ENCODE measurements at regions not wholly inside any gene's neighbourhood (a gene's known extent, or its start where the extent isn't known, plus 50 kb on each side); places are given as distances from the start of the nearest gene placed in this dataset.
"Not testable (repeated sequence)": the region's sequence is repeated elsewhere in the genome, so short reads cannot be mapped to it uniquely, and the experiment has no call there.

- not testable (repeated sequence) for TF ChIP-seq CTCF (IDR thresholded peaks at IDR 0.05); POLR2AphosphoS5 (IDR thresholded peaks at IDR 0.05; ENCODE audit: low read depth, low read length)
These were observed 120.9 kb upstream of the GOLGA6L4 start for GRCh38 chr15:84114680-84115079.

Measured in Panc1 (cell line).